ENCODE measurements at regions not wholly inside any gene's neighbourhood (a gene's known extent, or its start where the extent isn't known, plus 50 kb on each side); places are given as distances from the start of the nearest gene placed in this dataset.

- TF ChIP-seq POLR2A (IDR thresholded peaks at IDR 0.05) (no peak), CTCF (IDR thresholded peaks at IDR 0.05 in 4 of 5, conservative IDR thresholded peaks at IDR 0.05 in 1 of 5) (no peak)
- H3K4me1 ChIP-seq, result no peaks in the 10 kb centered on the region
- no peak for DNase-seq
- no peaks in the 10 kb centered on the region for H3K9me3 ChIP-seq
- no peak for ATAC-seq
- H3K27me3 ChIP-seq, result no peaks in the 10 kb centered on the region
- H3K27ac ChIP-seq, result no peak overlapping the region
- no peaks in the 10 kb centered on the region for H3K36me3 ChIP-seq
- intact Hi-C loops (cut with DNase I; ENCODE audit: low total_unique reads) (no loop called here), in situ Hi-C loops (cut with MboI; ENCODE audit: low sequenced_read_pairs in 4 of 4) (no loop called here)
- no peak overlapping the region for H3K4me3 ChIP-seq
Measured at GRCh38 chr11:106152013-106152412, 74.6 kb downstream of the AASDHPPT start.

- Histone ChIP-seq H3K27me3 (no peaks in the 10 kb centered on the region), H3K36me3 (no peaks in the 10 kb centered on the region), H3K4me3 (no peak overlapping the region), H3K4me1 (no peaks in the 10 kb centered on the region), H3K27ac (no peak overlapping the region), H3K9me3 (no peaks in the 10 kb centered on the region)
- TF ChIP-seq CTCF (IDR thresholded peaks at IDR 0.05 in 4 of 5, conservative IDR thresholded peaks at IDR 0.05 in 1 of 5), result no peak
- TF ChIP-seq POLR2A (IDR thresholded peaks at IDR 0.05), result no peak
- in situ Hi-C loops (cut with MboI; ENCODE audit: low sequenced_read_pairs in 4 of 4), result no loop called here
- DNase-seq (no peak), ATAC-seq (no peak)
- intact Hi-C loops (cut with DNase I; ENCODE audit: low total_unique reads), result no loop called here
Measured at GRCh38 chr11:106152824-106153223, 75.4 kb downstream of the AASDHPPT start.

DNA sequence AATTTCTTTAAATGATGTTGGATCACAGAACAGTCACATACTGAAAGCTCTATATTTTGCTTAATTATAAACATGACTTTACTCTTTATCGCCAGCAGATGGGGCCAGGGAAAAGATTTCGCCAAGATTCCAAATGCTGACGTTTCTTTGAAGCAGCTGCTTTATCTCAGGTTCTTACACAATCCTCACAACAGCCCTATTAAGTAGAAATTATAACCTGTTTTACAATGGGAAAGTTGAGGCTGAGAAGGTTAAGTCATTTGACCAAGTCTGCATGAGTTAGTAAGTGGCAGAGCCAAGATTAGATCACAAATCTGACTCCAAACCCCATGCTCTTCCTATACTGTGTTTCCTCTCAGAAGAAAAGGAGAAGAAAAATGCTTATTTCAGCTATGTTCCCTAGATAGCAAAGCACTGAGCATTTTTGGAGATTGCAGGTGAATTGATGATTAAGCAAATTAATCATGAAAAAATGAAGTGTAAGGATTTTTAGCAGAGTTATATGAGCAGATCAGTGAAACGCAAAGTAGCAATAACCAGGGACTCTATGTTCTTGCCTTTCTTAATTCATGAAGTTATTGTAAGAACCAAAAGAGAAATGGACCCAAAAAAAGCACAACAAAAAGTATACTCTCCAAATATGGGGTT, 79.0 kb downstream of the AASDHPPT start:
- ATAC-seq (no peak), DNase-seq (no peak)
- Histone ChIP-seq H3K4me1 (no peaks in the 10 kb centered on the region), H3K36me3 (no peaks in the 10 kb centered on the region), H3K27me3 (no peaks in the 10 kb centered on the region), H3K27ac (no peak overlapping the region), H3K4me3 (no peak overlapping the region), H3K9me3 (no peaks in the 10 kb centered on the region)
- intact Hi-C loops (cut with DNase I; ENCODE audit: low total_unique reads), result no loop called here
- in situ Hi-C loops (cut with MboI; ENCODE audit: low sequenced_read_pairs in 4 of 4), result no loop called here
- TF ChIP-seq CTCF (IDR thresholded peaks at IDR 0.05 in 4 of 5, conservative IDR thresholded peaks at IDR 0.05 in 1 of 5) (no peak), POLR2A (IDR thresholded peaks at IDR 0.05) (no peak)

GRCh38 chr11:106158406-106158805, 80.9 kb downstream of the AASDHPPT start:
- no peaks in the 10 kb centered on the region for H3K27me3 ChIP-seq
- no peaks in the 10 kb centered on the region for H3K4me1 ChIP-seq
- H3K36me3 ChIP-seq, result no peaks in the 10 kb centered on the region
- ATAC-seq, result no peak
- intact Hi-C loops (cut with DNase I; ENCODE audit: low total_unique reads), result no loop called here
- TF ChIP-seq POLR2A (IDR thresholded peaks at IDR 0.05), result no peak
- TF ChIP-seq CTCF (IDR thresholded peaks at IDR 0.05 in 4 of 5, conservative IDR thresholded peaks at IDR 0.05 in 1 of 5), result no peak
- H3K9me3 ChIP-seq, result no peaks in the 10 kb centered on the region
- in situ Hi-C loops (cut with MboI; ENCODE audit: low sequenced_read_pairs in 4 of 4), result no loop called here
- no peak overlapping the region for H3K4me3 ChIP-seq
- H3K27ac ChIP-seq, result no peak overlapping the region
- no peak for DNase-seq

DNA sequence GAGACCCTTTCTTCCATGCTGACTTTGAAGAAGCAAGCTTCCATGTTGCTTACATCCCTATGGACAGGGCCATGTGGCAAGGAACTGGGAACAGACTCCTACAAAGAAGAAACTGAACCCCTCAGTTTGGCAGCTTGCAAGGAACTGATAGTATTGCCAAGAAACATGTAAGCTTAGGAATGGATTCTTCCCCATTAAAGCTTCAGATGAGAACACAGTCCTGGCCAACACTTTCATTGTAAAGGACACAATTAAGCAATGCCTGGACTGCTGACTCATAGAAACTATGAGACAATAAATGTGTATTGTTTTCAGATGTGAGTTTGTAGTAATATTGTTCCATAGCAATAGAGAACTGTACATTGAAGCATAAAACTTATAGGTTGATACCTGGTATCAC, 82.4 kb downstream of the AASDHPPT start:
- intact Hi-C loops (cut with DNase I; ENCODE audit: low total_unique reads) (no loop called here), in situ Hi-C loops (cut with MboI; ENCODE audit: low sequenced_read_pairs in 4 of 4) (no loop called here)
- TF ChIP-seq CTCF (IDR thresholded peaks at IDR 0.05 in 4 of 5, conservative IDR thresholded peaks at IDR 0.05 in 1 of 5), result no peak
- TF ChIP-seq POLR2A (IDR thresholded peaks at IDR 0.05), result no peak
- Histone ChIP-seq H3K27me3 (no peaks in the 10 kb centered on the region), H3K4me3 (no peak overlapping the region), H3K36me3 (no peaks in the 10 kb centered on the region), H3K4me1 (no peaks in the 10 kb centered on the region), H3K27ac (no peak overlapping the region), H3K9me3 (no peaks in the 10 kb centered on the region)
- DNase-seq (no peak), ATAC-seq (no peak)
